Urinary bladder (tissue), 3 donors: ENCODE measurements at regions not wholly inside any gene's neighbourhood (a gene's known extent, or its start where the extent isn't known, plus 50 kb on each side); places are given as distances from the start of the nearest gene placed in this dataset.
"Not testable (repeated sequence)": the region's sequence is repeated elsewhere in the genome, so short reads cannot be mapped to it uniquely, and the experiment has no call there.

Experiments used
- DNase-seq: peaks from one replicate; pipeline ENCODE4 v3.0.0-alpha.2; 2015; ENCODE audit errors: extremely low spot score
- H3K27ac ChIP-seq: one replicate; pipeline ENCODE4 v1.5.1; 2013; ENCODE audit warnings: low read depth, mild to moderate bottlenecking, moderate library complexity
- H3K36me3 ChIP-seq: one replicate; pipeline ENCODE4 v1.6.1; 2013; ENCODE audit warnings: mild to moderate bottlenecking, moderate library complexity; ENCODE audit not compliant: insufficient read depth
- H3K4me1 ChIP-seq: one replicate; pipeline ENCODE4 v1.6.1; 2013; ENCODE audit warnings: mild to moderate bottlenecking, moderate library complexity; ENCODE audit not compliant: insufficient read depth
- H3K4me3 ChIP-seq: one replicate; pipeline ENCODE4 v1.5.1; 2013; ENCODE audit warnings: low read depth, low read length
- WGBS: extraction: QIAGEN DNeasy Blood & Tissue Kit; methylation state at CpG from one replicate; pipeline ENCODE4 v1.1.7; 2013; 5-methylcytosine and 5-hydroxymethylcytosine counted together
- donor health status: healthy with polysubstance abuse.
- donor health status: healthy.

GRCh38 chr12:19799216-19799615 lies 359.9 kb downstream of the AEBP2 start:
- Histone ChIP-seq H3K27ac (no peak overlapping the region), H3K36me3 (no peaks in the 10 kb centered on the region), H3K4me3 (no peak overlapping the region), H3K4me1 (no peaks in the 10 kb centered on the region)
- DNase-seq: no peak
- 88% methylated on average over 7 of the region's 7 CpGs for WGBS

GRCh38 chr12:19799895-19800602 lies 360.8 kb downstream of the AEBP2 start:
- 76% methylated on average over 5 of the region's 5 CpGs for WGBS
- Histone ChIP-seq H3K36me3 (no peaks in the 10 kb centered on the region), H3K27ac (no peak overlapping the region), H3K4me3 (no peak overlapping the region), H3K4me1 (no peaks in the 10 kb centered on the region)
- no peak for DNase-seq

- no peak overlapping the region for H3K27ac ChIP-seq
- 30% methylated on average over 4 of the region's 4 CpGs for WGBS
These were observed 361.6 kb downstream of the AEBP2 start for GRCh38 chr12:19800884-19801283.

GRCh38 chr12:19801941-19802340 lies 362.6 kb downstream of the AEBP2 start:
- no peaks in the 10 kb centered on the region for H3K4me1 ChIP-seq
- no peak overlapping the region for H3K4me3 ChIP-seq
- 91% methylated on average over 4 of the region's 4 CpGs for WGBS
- DNase-seq: no peak
- no peaks in the 10 kb centered on the region for H3K36me3 ChIP-seq
- no peak overlapping the region for H3K27ac ChIP-seq

More at GRCh38 chr12:19800884-19801283, 361.6 kb downstream of the AEBP2 start:
- Histone ChIP-seq H3K4me1 (no peaks in the 10 kb centered on the region), H3K4me3 (no peak overlapping the region), H3K36me3 (no peaks in the 10 kb centered on the region)
- DNase-seq: no peak

- Histone ChIP-seq H3K27ac (no peak overlapping the region), H3K4me3 (no peak overlapping the region), H3K4me1 (no peaks in the 10 kb centered on the region), H3K36me3 (no peaks in the 10 kb centered on the region)
- DNase-seq: no peak
- 95% methylated on average over 2 of the region's 2 CpGs for WGBS
These were observed 363.6 kb downstream of the AEBP2 start for GRCh38 chr12:19802915-19803314.

- Histone ChIP-seq H3K27ac (no peak overlapping the region), H3K4me1 (no peaks in the 10 kb centered on the region), H3K4me3 (no peak overlapping the region), H3K36me3 (no peaks in the 10 kb centered on the region)
- DNase-seq: no peak
- WGBS: 90% methylated on average over 1 of the region's 1 CpG
These were observed 365.4 kb downstream of the AEBP2 start for GRCh38 chr12:19804737-19805136.

- no peaks in the 10 kb centered on the region for H3K4me1 ChIP-seq
- 86% methylated on average over 2 of the region's 2 CpGs for WGBS
- no peak overlapping the region for H3K27ac ChIP-seq
- H3K4me3 ChIP-seq: no peak overlapping the region
- H3K36me3 ChIP-seq: no peaks in the 10 kb centered on the region
- DNase-seq: no peak
These were observed 369.1 kb downstream of the AEBP2 start for GRCh38 chr12:19808371-19808770.

- H3K4me1 ChIP-seq: no peaks in the 10 kb centered on the region
- H3K27ac ChIP-seq: no peak overlapping the region
- WGBS: 43% methylated on average over 1 of the region's 1 CpG
- no peak overlapping the region for H3K4me3 ChIP-seq
- no peaks in the 10 kb centered on the region for H3K36me3 ChIP-seq
- no peak for DNase-seq
These were observed 370.9 kb downstream of the AEBP2 start for GRCh38 chr12:19810213-19810612.

GRCh38 chr12:19811922-19812321 lies 372.6 kb downstream of the AEBP2 start:
- Histone ChIP-seq H3K4me1 (no peaks in the 10 kb centered on the region), H3K36me3 (no peaks in the 10 kb centered on the region), H3K27ac (no peak overlapping the region), H3K4me3 (no peak overlapping the region)
- no peak for DNase-seq
- WGBS: 77% methylated on average over 3 of the region's 3 CpGs

- Histone ChIP-seq H3K36me3 (no peaks in the 10 kb centered on the region), H3K27ac (no peak overlapping the region), H3K4me1 (no peaks in the 10 kb centered on the region), H3K4me3 (no peak overlapping the region)
- no peak for DNase-seq
- 41% methylated on average over 4 of the region's 4 CpGs for WGBS
These were observed 379.9 kb downstream of the AEBP2 start for GRCh38 chr12:19819231-19819630.

GRCh38 chr12:19822476-19822875 lies 383.2 kb downstream of the AEBP2 start:
- WGBS: 90% methylated on average over 4 of the region's 4 CpGs
- DNase-seq: no peak
- Histone ChIP-seq H3K36me3 (no peaks in the 10 kb centered on the region), H3K4me1 (no peaks in the 10 kb centered on the region), H3K4me3 (no peak overlapping the region), H3K27ac (no peak overlapping the region)

- 80% methylated on average over 6 of the region's 6 CpGs for WGBS
- H3K4me3 ChIP-seq, H3K36me3 ChIP-seq, H3K4me1 ChIP-seq, H3K27ac ChIP-seq, DNase-seq: not testable (repeated sequence)
These were observed 384.0 kb downstream of the AEBP2 start for GRCh38 chr12:19823326-19823725.

- Histone ChIP-seq H3K4me3 (no peak overlapping the region), H3K4me1 (no peaks in the 10 kb centered on the region), H3K27ac (no peak overlapping the region), H3K36me3 (no peaks in the 10 kb centered on the region)
- whole genome bisulfite sequencing: 98% methylated on average over 13 of the region's 13 CpGs
- DNase-seq: no peak
These were observed 387.8 kb downstream of the AEBP2 start for GRCh38 chr12:19826980-19827550.

GRCh38 chr12:19829100-19829853 lies 390.0 kb downstream of the AEBP2 start:
- Histone ChIP-seq H3K4me3 (no peak overlapping the region), H3K27ac (no peak overlapping the region), H3K4me1 (no peaks in the 10 kb centered on the region), H3K36me3 (no peaks in the 10 kb centered on the region)
- DNase-seq: no peak
- WGBS: 77% methylated on average over 4 of the region's 4 CpGs
